IMR-90 (cell line): ENCODE measurements at regions not wholly inside any gene's neighbourhood (a gene's known extent, or its start where the extent isn't known, plus 50 kb on each side); places are given as distances from the start of the nearest gene placed in this dataset.

Experiments used
- ATAC-seq: fragments of 200-7000 bp; cut with Tn5 transposase; 2 replicates; pipeline ENCODE4 v1.9.1; 2020; ENCODE audit warnings: low read depth, mild to moderate bottlenecking, moderate library complexity
- BruUV-seq: library from RNA; stranded (reverse); fragments of 400-500 nt; replicated peaks from 2 replicates; lab custom pipeline; 2021; lab: Mats Ljungman, UMichigan
- CTCF ChIA-PET: fragments of 300-600 bp; formaldehyde crosslinking; extraction: SDS; loops from one replicate; lab custom pipeline; 2021; ENCODE audit warnings: antibody characterized with exemption; lab: Yijun Ruan, JAX
- POLR2A ChIA-PET: fragments of 300-600 bp; sonication (Branson Sonifier 250); formaldehyde crosslinking; loops from one replicate; lab custom pipeline; 2022; ENCODE audit warnings: antibody characterized with exemption; ENCODE audit not compliant: unreplicated experiment; lab: Charles Lee
- DNase-seq: peaks from one replicate; pipeline ENCODE4 v3.0.0; 2013
- H2AFZ ChIP-seq: replicated peaks from 2 replicates; pipeline ENCODE3; 2013; ENCODE audit warnings: low read length, mild to moderate bottlenecking; ENCODE audit not compliant: poor library complexity
- H2AK5ac ChIP-seq: 2 replicates; pipeline ENCODE4 v1.6.1; 2013; ENCODE audit warnings: low read depth, low read length, inconsistent platforms
- H2AK9ac ChIP-seq: replicated peaks from 2 replicates; pipeline ENCODE3; 2013; ENCODE audit warnings: mild to moderate bottlenecking, low read depth, low read length, moderate library complexity; ENCODE audit not compliant: poor library complexity
- H2BK120ac ChIP-seq: 2 replicates; pipeline ENCODE4 v1.6.1; 2013; ENCODE audit warnings: low read depth, low read length, inconsistent platforms
- H2BK15ac ChIP-seq: 3 replicates; pipeline ENCODE4 v1.6.1; 2013; ENCODE audit warnings: low read depth, low read length, inconsistent platforms
- H2BK20ac ChIP-seq: 2 replicates; pipeline ENCODE4 v1.6.1; 2013; ENCODE audit warnings: low read depth, mild to moderate bottlenecking, inconsistent platforms, low read length, moderate library complexity
- H2BK5ac ChIP-seq: 2 replicates; pipeline ENCODE4 v1.6.1; 2013; ENCODE audit warnings: mild to moderate bottlenecking, low read depth, low read length, inconsistent platforms; ENCODE audit not compliant: poor library complexity, severe bottlenecking
- H3K14ac ChIP-seq: replicated peaks from 2 replicates; pipeline ENCODE4 v1.6.1; 2013; ENCODE audit warnings: low read depth, low read length, inconsistent platforms
- H3K18ac ChIP-seq: 2 replicates; pipeline ENCODE4 v1.6.1; 2013; ENCODE audit warnings: low read depth, low read length, control low read depth
- H3K23ac ChIP-seq: 2 replicates; pipeline ENCODE4 v1.6.1; 2013; ENCODE audit warnings: low read depth, low read length, inconsistent platforms
- H3K27ac ChIP-seq: 2 replicates; pipeline ENCODE4 v1.5.1; 2013; ENCODE audit warnings: mild to moderate bottlenecking, control low read depth, low read length; ENCODE audit not compliant: insufficient read depth
- H3K27me3 ChIP-seq: 2 replicates; pipeline ENCODE4 v1.6.1; 2013; ENCODE audit warnings: low read length; ENCODE audit not compliant: control insufficient read depth, insufficient read depth
- H3K36me3 ChIP-seq: 2 replicates; pipeline ENCODE4 v1.6.1; 2013; ENCODE audit warnings: low read length, mixed read lengths; ENCODE audit not compliant: control insufficient read depth, insufficient read depth
- H3K4ac ChIP-seq: 2 replicates; pipeline ENCODE4 v1.6.1; 2013; ENCODE audit warnings: low read depth, low read length, inconsistent platforms
- H3K4me1 ChIP-seq: 2 replicates; pipeline ENCODE4 v1.6.1; 2013; ENCODE audit warnings: low read length, mixed read lengths; ENCODE audit not compliant: control insufficient read depth, insufficient read depth
- H3K4me2 ChIP-seq: 2 replicates; pipeline ENCODE4 v1.6.1; 2013; ENCODE audit warnings: low read depth, mild to moderate bottlenecking, control low read depth, low read length, moderate library complexity
- H3K4me3 ChIP-seq: 2 replicates; pipeline ENCODE4 v1.5.1; 2013; ENCODE audit warnings: low read depth, mild to moderate bottlenecking, control low read depth, low read length, moderate library complexity; ENCODE audit not compliant: insufficient read depth
- H3K56ac ChIP-seq: 2 replicates; pipeline ENCODE4 v1.6.1; 2013; ENCODE audit warnings: low read length, inconsistent platforms; ENCODE audit not compliant: insufficient read depth; ENCODE audit errors: extremely low read depth
- H3K79me1 ChIP-seq, 2 experiments: 2 replicates each; pipeline ENCODE4 v1.6.1; 2013; ENCODE audit warnings: low read length in 2 of 2, inconsistent platforms in 1 of 2, low read depth in 1 of 2
- H3K9ac ChIP-seq: 2 replicates; pipeline ENCODE4 v1.6.1; 2013; ENCODE audit warnings: low read depth, low read length, control low read depth
- H3K9me1 ChIP-seq: 2 replicates; pipeline ENCODE4 v1.6.1; 2013; ENCODE audit warnings: low read length, inconsistent platforms; ENCODE audit not compliant: insufficient read depth
- H3K9me3 ChIP-seq: 2 replicates; pipeline ENCODE4 v1.6.1; 2013; ENCODE audit warnings: low read length; ENCODE audit not compliant: control insufficient read depth, insufficient read depth
- H4K20me1 ChIP-seq: 2 replicates; pipeline ENCODE4 v1.6.1; 2013; ENCODE audit warnings: low read length, inconsistent platforms; ENCODE audit not compliant: insufficient read depth
- H4K5ac ChIP-seq: 2 replicates; pipeline ENCODE4 v1.6.1; 2013; ENCODE audit warnings: mild to moderate bottlenecking, low read depth, low read length, control low read depth
- H4K8ac ChIP-seq, 2 experiments: 2 replicates each; pipeline ENCODE4 v1.6.1; 2013; ENCODE audit warnings: low read depth in 2 of 2, low read length in 2 of 2, control low read depth in 1 of 2, inconsistent platforms in 1 of 2
- H4K91ac ChIP-seq: 2 replicates; pipeline ENCODE4 v1.6.1; 2013; ENCODE audit warnings: low read depth, low read length, inconsistent platforms; ENCODE audit not compliant: insufficient read depth
- WGBS, 2 experiments: methylation state at CpG; one replicate each; pipeline versions ENCODE4 v1.1.5 to v1.1.7; 2013; ENCODE audit warnings: missing lambda C conversion rate in 2 of 2; ENCODE audit not compliant: insufficient read length in 1 of 2; ENCODE audit errors: extremely low coverage in 2 of 2; 5-methylcytosine and 5-hydroxymethylcytosine counted together
- dilution Hi-C: fragments of 300-500 bp; cut with HindIII; formaldehyde crosslinking; loops from one replicate; pipeline ENCODE4 v1.14.3; 2018; ENCODE audit warnings: low sequenced_read_pairs; ENCODE audit not compliant: unreplicated experiment
- in situ Hi-C: fragments of 300-500 bp; cut with MboI; formaldehyde crosslinking; loops from 3 replicates; pipeline ENCODE4 v1.14.3; 2019; ENCODE audit warnings: low sequenced_read_pairs, inconsistent platforms, mixed read lengths
- intact Hi-C: fragments of 100-400 bp; cut with micrococcal nuclease; formaldehyde crosslinking; loops from 2 replicates; pipeline ENCODE4 v1.10.0; 2022
- TF ChIP-seq, protein P1 (sequence below): fragments of 150-350 bp; IDR thresholded peaks from 2 replicates; pipeline ENCODE4 v1.6.1; 2017; ENCODE audit warnings: mild to moderate bottlenecking, antibody characterized with exemption, low read length, low read depth

DNA sequence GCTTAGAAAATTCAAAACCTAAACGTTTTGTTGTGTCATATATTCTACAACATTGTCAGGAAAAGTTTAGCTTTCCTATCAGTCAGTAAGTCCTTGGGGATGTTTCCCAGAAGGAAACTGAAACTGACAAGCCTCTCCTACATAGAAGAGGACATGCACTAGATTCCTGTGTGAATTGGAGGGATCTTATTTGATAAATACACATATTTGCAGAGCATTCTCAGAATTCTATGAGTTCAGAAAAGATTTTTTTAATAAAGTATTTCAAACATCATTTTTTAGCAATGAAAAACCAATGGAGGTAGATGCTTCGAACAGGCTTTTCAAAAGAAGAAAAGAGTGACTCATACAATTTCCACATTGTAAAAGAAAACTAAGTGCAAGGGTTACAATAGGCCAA, 1706.7 kb downstream of the SUCLG1 start:
- no CpG with 5 or more reads among the region's 2 CpGs for WGBS, 2 experiments
- no peak for ATAC-seq

More for the DNA sequence above, 1706.7 kb downstream of the SUCLG1 start:
- Histone ChIP-seq H4K8ac (no peak overlapping the region), H2AK9ac (no peak overlapping the region), H2BK20ac (no peak overlapping the region), H2BK15ac (no peak overlapping the region), H3K18ac (no peak overlapping the region), H3K14ac (no peak overlapping the region), H3K4me3 (no peak overlapping the region), H3K4ac (no peak overlapping the region), H3K9me3 (no peaks in the 10 kb centered on the region), H3K23ac (no peak overlapping the region), H2BK120ac (no peak overlapping the region), H3K27ac (no peak overlapping the region), H2AK5ac (no peak overlapping the region), H3K4me1 (no peaks in the 10 kb centered on the region), H4K20me1 (no peaks in the 10 kb centered on the region), H3K27me3 (no peaks in the 10 kb centered on the region), H3K79me1 (no peaks in the 10 kb centered on the region), H2BK5ac (no peak overlapping the region), H3K56ac (no peak overlapping the region), H3K4me2 (no peak overlapping the region), H3K9ac (no peak overlapping the region), H4K5ac (no peak overlapping the region), H4K91ac (no peak overlapping the region), H2AFZ (no peak overlapping the region), H3K36me3 (no peaks in the 10 kb centered on the region), H3K9me1 (no peaks in the 10 kb centered on the region)
- ChIA-PET CTCF (no interaction called here), POLR2A (no interaction called here)
- TF ChIP-seq, protein P1, sequence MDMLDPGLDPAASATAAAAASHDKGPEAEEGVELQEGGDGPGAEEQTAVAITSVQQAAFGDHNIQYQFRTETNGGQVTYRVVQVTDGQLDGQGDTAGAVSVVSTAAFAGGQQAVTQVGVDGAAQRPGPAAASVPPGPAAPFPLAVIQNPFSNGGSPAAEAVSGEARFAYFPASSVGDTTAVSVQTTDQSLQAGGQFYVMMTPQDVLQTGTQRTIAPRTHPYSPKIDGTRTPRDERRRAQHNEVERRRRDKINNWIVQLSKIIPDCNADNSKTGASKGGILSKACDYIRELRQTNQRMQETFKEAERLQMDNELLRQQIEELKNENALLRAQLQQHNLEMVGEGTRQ: no peak
- in situ Hi-C loops: no loop called here
- intact Hi-C loops: no loop called here
- DNase-seq: no peak
- dilution Hi-C loops: no loop called here
- BruUV-seq: no TSS peak
